GM12878 (cell line): ENCODE measurements at regions not wholly inside any gene's neighbourhood (a gene's known extent, or its start where the extent isn't known, plus 50 kb on each side); places are given as distances from the start of the nearest gene placed in this dataset.

Experiments used
- ATAC-seq: fragments of 200-7000 bp; cut with Tn5 transposase; 3 replicates; pipeline ENCODE4 v1.9.1; 2020; ENCODE audit warnings: mild to moderate bottlenecking, moderate library complexity
- BruUV-seq: library from RNA; stranded (reverse); fragments of 400-500 nt; replicated peaks from 2 replicates; lab custom pipeline; 2021; lab: Mats Ljungman, UMichigan
- CTCF ChIA-PET: fragments of 300-600 bp; sonication (Branson Sonifier 250); formaldehyde crosslinking; extraction: SDS; loops from one replicate; lab custom pipeline; 2021; ENCODE audit warnings: inconsistent platforms; lab: Yijun Ruan, JAX
- POLR2A ChIA-PET: fragments of 350-600 bp; formaldehyde crosslinking; extraction: SDS; loops from one replicate; lab custom pipeline; 2021; ENCODE audit warnings: inconsistent platforms; lab: Charles Lee
- RAD21 ChIA-PET: fragments of 300-600 bp; sonication (Branson Sonifier 250); formaldehyde crosslinking; loops from one replicate; lab custom pipeline; 2023; ENCODE audit warnings: antibody characterized with exemption; ENCODE audit not compliant: unreplicated experiment; lab: Charles Lee
- SMC1A ChIA-PET: fragments of 300-600 bp; sonication (Branson Sonifier 250); formaldehyde crosslinking; loops from one replicate; lab custom pipeline; 2023; ENCODE audit not compliant: unreplicated experiment, uncharacterized antibody; lab: Charles Lee
- DNase-seq: peaks from one replicate; pipeline ENCODE4 v3.0.0-alpha.2; 2011; ENCODE audit warnings: low read depth, low spot score
- FAIRE-seq: peaks from 3 replicates; lab custom pipeline; 2011; peaks lifted over from hg19 to GRCh38; lab: Jason Lieb, UNC
- H2AFZ ChIP-seq: 2 replicates; pipeline ENCODE4 v1.6.0; 2011; ENCODE audit warnings: low read depth, low read length, control low read depth; ENCODE audit not compliant: control insufficient read depth
- H3K27ac ChIP-seq: 2 replicates; pipeline ENCODE4 v1.5.1; 2011; ENCODE audit warnings: control low read depth; ENCODE audit not compliant: control insufficient read depth, insufficient read depth
- H3K27me3 ChIP-seq, 2 experiments: replicated peaks in 1 of 2; 2 replicates each; pipeline versions ENCODE4 v1.6.0 to v1.6.1; 2011; ENCODE audit warnings: low read length in 1 of 2; ENCODE audit not compliant: control insufficient read depth in 2 of 2, insufficient read depth in 2 of 2
- H3K36me3 ChIP-seq, 2 experiments: 2 replicates each; pipeline ENCODE4 v1.5.1; 2011; ENCODE audit warnings: low read length in 1 of 2; ENCODE audit not compliant: control insufficient read depth in 2 of 2, insufficient read depth in 2 of 2
- H3K4me1 ChIP-seq: 2 replicates; pipeline ENCODE4 v1.6.1; 2011; ENCODE audit warnings: mild to moderate bottlenecking, low read length, moderate library complexity, mixed read lengths; ENCODE audit not compliant: control insufficient read depth, insufficient read depth
- H3K4me2 ChIP-seq: 2 replicates; pipeline ENCODE4 v1.6.0; 2011; ENCODE audit warnings: control low read depth; ENCODE audit not compliant: control insufficient read depth, insufficient read depth
- H3K4me3 ChIP-seq: fragments of 200-600 bp; sonication (generic); 2 replicates; pipeline ENCODE4 v1.5.1; 2016
- H3K79me2 ChIP-seq: 2 replicates; pipeline ENCODE4 v1.6.0; 2011; ENCODE audit warnings: low read length; ENCODE audit not compliant: control insufficient read depth, insufficient read depth
- H3K9ac ChIP-seq: 2 replicates; pipeline ENCODE4 v1.8.0; 2011; ENCODE audit warnings: low read length, control low read depth, mixed read lengths; ENCODE audit not compliant: control insufficient read depth, insufficient read depth
- H3K9me3 ChIP-seq: replicated peaks from 3 replicates; pipeline ENCODE4 v1.5.1; 2011; ENCODE audit warnings: mild to moderate bottlenecking, low read length; ENCODE audit not compliant: control insufficient read depth, insufficient read depth
- H4K20me1 ChIP-seq: 2 replicates; pipeline ENCODE4 v1.6.0; 2011; ENCODE audit not compliant: control insufficient read depth, insufficient read depth
- BMI1 ChIP-seq: fragments of 450-650 bp; IDR thresholded peaks from 2 replicates; pipeline ENCODE4 v1.6.1; 2016; ENCODE audit warnings: mild to moderate bottlenecking, moderate library complexity, borderline replicate concordance
- CBX5 ChIP-seq: sonication (generic); IDR thresholded peaks from 2 replicates; pipeline ENCODE4 v1.6.1; 2016; ENCODE audit warnings: low read depth, moderate library complexity, mild to moderate bottlenecking, inconsistent platforms
- DPF2 ChIP-seq: fragments of 450-650 bp; IDR thresholded peaks from 2 replicates; pipeline ENCODE4 v1.6.1; 2017; ENCODE audit warnings: mild to moderate bottlenecking
- EGR1 ChIP-seq, 2 experiments: IDR thresholded peaks; 1 replicate in 1 of 2; 2 replicates in 1 of 2; pipeline ENCODE4 v1.6.1; 2011 to 2012; ENCODE audit warnings: low read depth in 2 of 2, low read length in 2 of 2, borderline replicate concordance in 1 of 2, mild to moderate bottlenecking in 1 of 2, moderate library complexity in 1 of 2
- ETV6 ChIP-seq, 2 experiments: fragments of 450-650 bp in 1 of 2; IDR thresholded peaks in 1 of 2; conservative IDR thresholded peaks in 1 of 2; 2 replicates each; pipeline ENCODE4 v1.6.1; 2014; ENCODE audit warnings: antibody characterized with exemption in 1 of 2, borderline replicate concordance in 1 of 2, low read depth in 1 of 2, mild to moderate bottlenecking in 1 of 2, moderate library complexity in 1 of 2
- HCFC1 ChIP-seq: fragments of 150-350 bp; IDR thresholded peaks from 2 replicates; pipeline ENCODE4 v1.6.1; 2014; ENCODE audit warnings: low read length
- HDGF ChIP-seq: fragments of 450-650 bp; IDR thresholded peaks from 2 replicates; pipeline ENCODE4 v1.6.1; 2016; ENCODE audit warnings: antibody characterized with exemption
- MEF2A ChIP-seq: IDR thresholded peaks from 2 replicates; pipeline ENCODE4 v1.6.1; 2011; ENCODE audit warnings: low read depth, mild to moderate bottlenecking, low read length, moderate library complexity; ENCODE audit not compliant: insufficient read depth
- NR2C2 ChIP-seq: IDR thresholded peaks from 2 replicates; pipeline ENCODE4 v1.6.1; 2011; ENCODE audit warnings: borderline replicate concordance, low read depth; ENCODE audit not compliant: control insufficient read depth, insufficient read length
- POLR2A ChIP-seq: IDR thresholded peaks from 2 replicates; pipeline ENCODE4 v1.6.1; 2011; ENCODE audit warnings: low read depth, mild to moderate bottlenecking, low read length
- RELA ChIP-seq: fragments of 450-650 bp; IDR thresholded peaks from 2 replicates; pipeline ENCODE4 v1.8.0; 2014; ENCODE audit warnings: borderline replicate concordance; ENCODE audit not compliant: partially characterized antibody
- SPI1 ChIP-seq: IDR thresholded peaks from 2 replicates; pipeline ENCODE4 v1.6.1; 2011; ENCODE audit warnings: low read depth, mild to moderate bottlenecking, low read length, moderate library complexity, borderline replicate concordance; ENCODE audit not compliant: insufficient read depth
- SREBF1 ChIP-seq: IDR thresholded peaks from 2 replicates; pipeline ENCODE4 v1.6.1; 2012; ENCODE audit warnings: mild to moderate bottlenecking, low read length
- ZBED1 ChIP-seq: IDR thresholded peaks from 2 replicates; pipeline ENCODE4 v1.6.1; 2016; ENCODE audit warnings: borderline replicate concordance
- ZNF207 ChIP-seq: fragments of 450-650 bp; IDR thresholded peaks from 2 replicates; pipeline ENCODE4 v1.6.1; 2014; ENCODE audit warnings: antibody characterized with exemption, mild to moderate bottlenecking, borderline replicate concordance
- ZNF384 ChIP-seq: IDR thresholded peaks from 2 replicates; pipeline ENCODE4 v1.6.1; 2012; ENCODE audit warnings: low read depth, mild to moderate bottlenecking, low read length, improper control_type of control experiment, borderline replicate concordance
- ZSCAN29 ChIP-seq: fragments of 450-650 bp; IDR thresholded peaks from 2 replicates; pipeline ENCODE4 v1.6.1; 2017; ENCODE audit warnings: mild to moderate bottlenecking, moderate library complexity
- WGBS: methylation state at CpG from one replicate; pipeline ENCODE4 v1.1.6; 2016; ENCODE audit warnings: low lambda C conversion rate; ENCODE audit not compliant: insufficient replicate concordance, insufficient coverage; ENCODE audit errors: missing lambda C conversion rate; 5-methylcytosine and 5-hydroxymethylcytosine counted together
- in situ Hi-C: fragments of 300-500 bp; cut with MboI; formaldehyde crosslinking; loops from 9 replicates; pipeline ENCODE4 v1.14.3; 2018; ENCODE audit warnings: mixed read lengths
- intact Hi-C: fragments of 100-400 bp; cut with micrococcal nuclease; formaldehyde crosslinking; loops from one replicate; pipeline ENCODE4 v1.14.2; 2022; ENCODE audit not compliant: unreplicated experiment
- TF ChIP-seq, protein P1 (sequence below): IDR thresholded peaks from 2 replicates; pipeline ENCODE4 v1.6.1; 2012; ENCODE audit warnings: improper control_type of control experiment, low read depth, low read length; ENCODE audit not compliant: insufficient replicate concordance

DNA sequence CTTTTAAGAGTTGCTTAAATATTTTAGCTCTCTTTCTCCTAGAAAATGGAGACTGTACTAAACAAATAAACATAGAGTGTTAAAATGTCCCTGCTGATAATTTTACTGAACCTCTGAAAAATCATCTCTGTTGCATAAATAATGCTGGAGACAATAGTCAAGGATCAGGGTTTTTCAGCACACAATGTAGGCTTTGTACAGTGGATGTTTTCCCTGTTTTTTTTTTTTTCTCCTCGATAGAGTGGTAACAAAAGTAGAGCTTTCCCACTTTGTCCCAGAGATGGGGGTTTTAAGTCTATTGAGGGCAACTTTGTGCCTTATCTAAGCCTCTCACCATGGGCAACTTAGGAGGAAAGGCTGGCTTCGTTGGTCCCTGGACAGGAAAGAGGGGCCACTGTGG is 222.6 kb upstream of the HDDC2 start:
- H3K4me1 ChIP-seq = no peaks in the 10 kb centered on the region
- H2AFZ ChIP-seq = no peak overlapping the region
- H3K9me3 ChIP-seq = no peaks in the 10 kb centered on the region
- H3K27ac ChIP-seq = no peak overlapping the region
- ChIA-PET SMC1A (interaction anchor here (1.0 to 1.2 kb wide), 3 partner anchors 12 to 21 kb away, joined by 3 to 4 read pairs (median 3); no protein-coding TSS in a partner anchor), CTCF (interaction anchor here (1.1 kb wide), 1 partner anchor 229 kb away, joined by 3 read pairs; no protein-coding TSS in a partner anchor), RAD21 (no interaction called here), POLR2A (interaction anchor here (0.6 kb wide), 1 partner anchor 85 kb away, joined by 4 read pairs; no protein-coding TSS in a partner anchor)
- 0% methylated on average over 2 of the region's 2 CpGs for WGBS
- no peak for TF ChIP-seq SPI1
- TF ChIP-seq DPF2 = no peak
- TF ChIP-seq ZNF207 = no peak
- no peak for TF ChIP-seq EGR1 (IDR thresholded peaks at IDR 0.05; ENCODE audit: borderline replicate concordance in 1 of 2, low read depth in 2 of 2, low read length in 2 of 2)
- TF ChIP-seq HDGF = no peak
- TF ChIP-seq ZNF384 = no peak
- TF ChIP-seq ETV6 (conservative IDR thresholded peaks at IDR 0.05 in 1 of 2, IDR thresholded peaks at IDR 0.05 in 1 of 2; ENCODE audit: borderline replicate concordance in 1 of 2, low read depth in 1 of 2) = no peak
- TF ChIP-seq POLR2A = no peak
- no peak for TF ChIP-seq ZBED1
- no peak for TF ChIP-seq NR2C2
- TF ChIP-seq, protein P1, sequence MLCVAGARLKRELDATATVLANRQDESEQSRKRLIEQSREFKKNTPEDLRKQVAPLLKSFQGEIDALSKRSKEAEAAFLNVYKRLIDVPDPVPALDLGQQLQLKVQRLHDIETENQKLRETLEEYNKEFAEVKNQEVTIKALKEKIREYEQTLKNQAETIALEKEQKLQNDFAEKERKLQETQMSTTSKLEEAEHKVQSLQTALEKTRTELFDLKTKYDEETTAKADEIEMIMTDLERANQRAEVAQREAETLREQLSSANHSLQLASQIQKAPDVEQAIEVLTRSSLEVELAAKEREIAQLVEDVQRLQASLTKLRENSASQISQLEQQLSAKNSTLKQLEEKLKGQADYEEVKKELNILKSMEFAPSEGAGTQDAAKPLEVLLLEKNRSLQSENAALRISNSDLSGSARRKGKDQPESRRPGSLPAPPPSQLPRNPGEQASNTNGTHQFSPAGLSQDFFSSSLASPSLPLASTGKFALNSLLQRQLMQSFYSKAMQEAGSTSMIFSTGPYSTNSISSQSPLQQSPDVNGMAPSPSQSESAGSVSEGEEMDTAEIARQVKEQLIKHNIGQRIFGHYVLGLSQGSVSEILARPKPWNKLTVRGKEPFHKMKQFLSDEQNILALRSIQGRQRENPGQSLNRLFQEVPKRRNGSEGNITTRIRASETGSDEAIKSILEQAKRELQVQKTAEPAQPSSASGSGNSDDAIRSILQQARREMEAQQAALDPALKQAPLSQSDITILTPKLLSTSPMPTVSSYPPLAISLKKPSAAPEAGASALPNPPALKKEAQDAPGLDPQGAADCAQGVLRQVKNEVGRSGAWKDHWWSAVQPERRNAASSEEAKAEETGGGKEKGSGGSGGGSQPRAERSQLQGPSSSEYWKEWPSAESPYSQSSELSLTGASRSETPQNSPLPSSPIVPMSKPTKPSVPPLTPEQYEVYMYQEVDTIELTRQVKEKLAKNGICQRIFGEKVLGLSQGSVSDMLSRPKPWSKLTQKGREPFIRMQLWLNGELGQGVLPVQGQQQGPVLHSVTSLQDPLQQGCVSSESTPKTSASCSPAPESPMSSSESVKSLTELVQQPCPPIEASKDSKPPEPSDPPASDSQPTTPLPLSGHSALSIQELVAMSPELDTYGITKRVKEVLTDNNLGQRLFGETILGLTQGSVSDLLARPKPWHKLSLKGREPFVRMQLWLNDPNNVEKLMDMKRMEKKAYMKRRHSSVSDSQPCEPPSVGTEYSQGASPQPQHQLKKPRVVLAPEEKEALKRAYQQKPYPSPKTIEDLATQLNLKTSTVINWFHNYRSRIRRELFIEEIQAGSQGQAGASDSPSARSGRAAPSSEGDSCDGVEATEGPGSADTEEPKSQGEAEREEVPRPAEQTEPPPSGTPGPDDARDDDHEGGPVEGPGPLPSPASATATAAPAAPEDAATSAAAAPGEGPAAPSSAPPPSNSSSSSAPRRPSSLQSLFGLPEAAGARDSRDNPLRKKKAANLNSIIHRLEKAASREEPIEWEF = no peak
- TF ChIP-seq ZSCAN29 = no peak
- no peak for TF ChIP-seq BMI1
- no peak for TF ChIP-seq HCFC1
- no peak for TF ChIP-seq RELA
- TF ChIP-seq CBX5 = no peak
- no peak for TF ChIP-seq MEF2A
- no peak for TF ChIP-seq SREBF1
- peaks cover 0 to 1% of the 10 kb centered on the region in 2 experiments; a peak in 1 of 4 replicates for H3K27me3 ChIP-seq
- no TSS peak for BruUV-seq
- no peaks in the 10 kb centered on the region for H3K36me3 ChIP-seq
- no peak overlapping the region for H3K4me2 ChIP-seq
- DNase-seq (no peak), ATAC-seq (no peak), FAIRE-seq (no peak)
- no peaks in the 10 kb centered on the region for H3K79me2 ChIP-seq
- intact Hi-C loops = no loop called here
- no peak overlapping the region for H3K4me3 ChIP-seq
- in situ Hi-C loops = loop anchor here (10.0 kb wide), 1 partner anchor 240 kb away; no protein-coding TSS in a partner anchor
- no peaks in the 10 kb centered on the region for H4K20me1 ChIP-seq
- H3K9ac ChIP-seq = no peak overlapping the region
